PC-3 (cell line): ENCODE measurements at regions not wholly inside any gene's neighbourhood (a gene's known extent, or its start where the extent isn't known, plus 50 kb on each side); places are given as distances from the start of the nearest gene placed in this dataset.

Source experiments
- ATAC-seq: fragments of 200-7000 bp; cut with Tn5 transposase; 2 replicates; pipeline ENCODE4 v1.9.1; 2020; ENCODE audit warnings: mild to moderate bottlenecking, moderate library complexity
- BruUV-seq: library from RNA; stranded (reverse); fragments of 400-500 nt; replicated peaks from 2 replicates; lab custom pipeline; 2021; lab: Mats Ljungman, UMichigan
- CTCF ChIA-PET: fragments of 300-600 bp; sonication (Branson Sonifier 250); formaldehyde crosslinking; loops from one replicate; lab custom pipeline; 2022; ENCODE audit warnings: antibody characterized with exemption; lab: Charles Lee
- POLR2A ChIA-PET: fragments of 300-600 bp; sonication (Branson Sonifier 250); formaldehyde crosslinking; loops from one replicate; lab custom pipeline; 2022; ENCODE audit warnings: antibody characterized with exemption; ENCODE audit not compliant: unreplicated experiment; lab: Charles Lee
- DNase-seq: peaks from one replicate; pipeline ENCODE4 v3.0.0-alpha.2; 2015
- H2AFZ ChIP-seq: fragments of 300-600 bp; sonication (generic); 2 replicates; pipeline ENCODE4 v1.6.0; 2016; ENCODE audit warnings: antibody characterized with exemption, low read length
- H3F3A ChIP-seq: fragments of 300-600 bp; sonication (generic); one replicate; pipeline ENCODE4 v1.6.0; 2017; ENCODE audit warnings: antibody characterized with exemption, low read length, control low read depth, mild to moderate bottlenecking; ENCODE audit not compliant: unreplicated experiment
- H3K27ac ChIP-seq: fragments of 300-600 bp; sonication (generic); 2 replicates; pipeline ENCODE4 v1.5.1; 2016; ENCODE audit warnings: mild to moderate bottlenecking, low read length
- H3K27me3 ChIP-seq: fragments of 300-600 bp; sonication (generic); 2 replicates; pipeline ENCODE4 v1.6.1; 2016; ENCODE audit warnings: low read length, mixed read lengths
- H3K36me3 ChIP-seq: fragments of 300-600 bp; sonication (generic); 2 replicates; pipeline ENCODE4 v1.6.1; 2016; ENCODE audit warnings: low read depth, mixed run types, low read length, mixed read lengths
- H3K4me1 ChIP-seq: fragments of 300-600 bp; sonication (generic); 2 replicates; pipeline ENCODE4 v1.5.1; 2016; ENCODE audit warnings: low read length; ENCODE audit not compliant: insufficient read depth
- H3K4me2 ChIP-seq: fragments of 300-600 bp; sonication (generic); 2 replicates; pipeline ENCODE4 v1.6.0; 2016; ENCODE audit warnings: low read length
- H3K4me3 ChIP-seq: fragments of 300-600 bp; sonication (generic); 2 replicates; pipeline ENCODE4 v1.5.1; 2016; ENCODE audit warnings: mild to moderate bottlenecking, low read length, mixed read lengths
- H3K79me2 ChIP-seq: fragments of 300-600 bp; sonication (generic); 2 replicates; pipeline ENCODE4 v1.6.1; 2017; ENCODE audit warnings: low read length, mixed read lengths
- H3K9ac ChIP-seq: fragments of 300-600 bp; sonication (generic); 2 replicates; pipeline ENCODE4 v1.6.0; 2016; ENCODE audit warnings: mild to moderate bottlenecking, low read length
- H3K9me2 ChIP-seq: fragments of 300-600 bp; sonication (generic); replicated peaks from 2 replicates; pipeline ENCODE4 v1.6.1; 2016; ENCODE audit warnings: mixed run types, low read length, mixed read lengths
- H3K9me3 ChIP-seq: fragments of 300-600 bp; sonication (generic); 2 replicates; pipeline ENCODE4 v1.6.1; 2016; ENCODE audit warnings: low read length, mixed read lengths
- H4K20me1 ChIP-seq: fragments of 300-600 bp; sonication (generic); 2 replicates; pipeline ENCODE4 v1.6.1; 2016; ENCODE audit warnings: low read length, mixed read lengths
- CTCF ChIP-seq: fragments of 300-600 bp; sonication (generic); conservative IDR thresholded peaks from 2 replicates; pipeline ENCODE4 v1.5.1; 2017; ENCODE audit warnings: antibody characterized with exemption, low read depth, mild to moderate bottlenecking, low read length
- EZH2 ChIP-seq: fragments of 300-600 bp; sonication (generic); IDR thresholded peaks from one replicate; pipeline ENCODE4 v1.6.1; 2017; ENCODE audit warnings: antibody characterized with exemption, mild to moderate bottlenecking, low read length; ENCODE audit not compliant: unreplicated experiment
- EZH2phosphoT487 ChIP-seq: fragments of 300-600 bp; sonication (generic); IDR thresholded peaks from 2 replicates; pipeline ENCODE4 v1.6.1; 2018; ENCODE audit warnings: mild to moderate bottlenecking, antibody characterized with exemption, low read length, borderline replicate concordance
- intact Hi-C: fragments of 100-400 bp; cut with micrococcal nuclease; formaldehyde crosslinking; loops from 2 replicates; pipeline ENCODE4 v1.9.0; 2023

GRCh38 chr20:4299773-4300172, 50.7 kb upstream of the ADRA1D start:
- no peak for ATAC-seq
- H3K27me3 ChIP-seq: no peaks in the 10 kb centered on the region

GRCh38 chr20:4299216-4299615, 50.1 kb upstream of the ADRA1D start:
- ChIA-PET CTCF (no interaction called here), POLR2A (no interaction called here)
- no peak overlapping the region for H3K4me2 ChIP-seq
- no peaks in the 10 kb centered on the region for H3K9me3 ChIP-seq
- no peaks in the 10 kb centered on the region for H3F3A ChIP-seq
- H3K4me1 ChIP-seq: no peaks in the 10 kb centered on the region
- no peak for DNase-seq
- no peak overlapping the region for H3K9ac ChIP-seq
- H2AFZ ChIP-seq: no peak overlapping the region
- ATAC-seq: no peak
- intact Hi-C loops: no loop called here
- no TSS peak for BruUV-seq
- H3K4me3 ChIP-seq: no peak overlapping the region
- H3K36me3 ChIP-seq: no peaks in the 10 kb centered on the region
- no peaks in the 10 kb centered on the region for H3K9me2 ChIP-seq
- no peaks in the 10 kb centered on the region for H3K79me2 ChIP-seq
- TF ChIP-seq EZH2: no peak
- no peak for TF ChIP-seq EZH2phosphoT487
- no peak for TF ChIP-seq CTCF
- no peaks in the 10 kb centered on the region for H4K20me1 ChIP-seq
- no peaks in the 10 kb centered on the region for H3K27me3 ChIP-seq
- no peak overlapping the region for H3K27ac ChIP-seq

More at GRCh38 chr20:4299773-4300172, 50.7 kb upstream of the ADRA1D start:
- Histone ChIP-seq H3K9me3 (no peaks in the 10 kb centered on the region), H3K36me3 (no peaks in the 10 kb centered on the region), H3K79me2 (no peaks in the 10 kb centered on the region), H3K27ac (no peak overlapping the region), H4K20me1 (no peaks in the 10 kb centered on the region), H3K4me3 (no peak overlapping the region), H3K9me2 (no peaks in the 10 kb centered on the region), H3K9ac (no peak overlapping the region), H3F3A (no peaks in the 10 kb centered on the region), H3K4me2 (no peak overlapping the region), H3K4me1 (no peaks in the 10 kb centered on the region), H2AFZ (no peak overlapping the region)
- intact Hi-C loops: no loop called here
- no peak for DNase-seq
- TF ChIP-seq CTCF (no peak), EZH2phosphoT487 (no peak), EZH2 (no peak)
- no TSS peak for BruUV-seq
- CTCF ChIA-PET: no interaction called here
- POLR2A ChIA-PET: no interaction called here
